Astrocyte (in vitro differentiated cells and primary cell): ENCODE measurements at regions not wholly inside any gene's neighbourhood (a gene's known extent, or its start where the extent isn't known, plus 50 kb on each side); places are given as distances from the start of the nearest gene placed in this dataset.

ENCODE experiments used
- CTCF ChIP-seq: IDR thresholded peaks from 2 replicates; pipeline ENCODE4 v1.5.1; 2011; ENCODE audit warnings: low read depth, mild to moderate bottlenecking, inconsistent platforms, low read length, moderate library complexity; ENCODE audit not compliant: insufficient read depth
- EZH2 ChIP-seq: IDR thresholded peaks from 2 replicates; pipeline ENCODE4 v1.6.1; 2012; ENCODE audit warnings: mild to moderate bottlenecking, low read length, inconsistent platforms; ENCODE audit not compliant: insufficient read depth

- TF ChIP-seq CTCF = no peak
- no peak for TF ChIP-seq EZH2
Observed at GRCh38 chr16:49057391-49057790, 224.2 kb downstream of the CBLN1 start.
